SK-N-MC (cell line): ENCODE measurements at regions not wholly inside any gene's neighbourhood (a gene's known extent, or its start where the extent isn't known, plus 50 kb on each side); places are given as distances from the start of the nearest gene placed in this dataset.
A peak's percentile ranks its signal among the peaks of the same experiment; 100 is the strongest.

Experiments
- EZH2 ChIP-seq: fragments of 200-600 bp; sonication (generic); IDR thresholded peaks from one replicate; pipeline ENCODE4 v1.6.1; 2017; ENCODE audit warnings: antibody characterized with exemption
- POLR2AphosphoS5 ChIP-seq: IDR thresholded peaks from 2 replicates; pipeline ENCODE4 v1.6.1; 2012; ENCODE audit warnings: mild to moderate bottlenecking, low read depth, low read length, borderline replicate concordance

- TF ChIP-seq POLR2AphosphoS5 (peak; percentile 77; the same call in 1 of the 2 replicates), EZH2 (no peak)
Observed at GRCh38 chr6:15879371-15880261, 216.8 kb upstream of the DTNBP1 start.
